ENCODE measurements at regions not wholly inside any gene's neighbourhood (a gene's known extent, or its start where the extent isn't known, plus 50 kb on each side); places are given as distances from the start of the nearest gene placed in this dataset.

- DNase-seq = no peak
Measured at GRCh38 chr12:78407722-78408121, 456.9 kb upstream of the SYT1 start.

DNA sequence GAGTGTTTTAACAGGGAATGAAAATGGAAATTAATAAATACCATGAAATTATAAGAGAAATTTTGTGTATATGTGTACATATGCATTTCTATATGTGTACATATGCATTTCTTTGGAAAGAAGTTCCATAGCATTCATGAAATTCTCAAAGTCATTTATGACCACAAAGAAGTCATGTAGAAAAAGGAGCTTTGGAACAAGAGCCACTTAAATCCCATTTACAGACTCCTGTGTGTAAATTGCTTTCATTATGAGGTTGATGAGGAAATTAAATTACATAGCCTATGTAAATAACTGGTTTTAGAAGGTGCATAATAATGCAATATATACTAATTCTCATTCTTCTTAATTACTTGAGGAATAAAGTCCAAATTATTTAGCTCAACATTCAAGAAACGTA is 450.5 kb upstream of the SYT1 start:
- DNase-seq = no peak

DNA sequence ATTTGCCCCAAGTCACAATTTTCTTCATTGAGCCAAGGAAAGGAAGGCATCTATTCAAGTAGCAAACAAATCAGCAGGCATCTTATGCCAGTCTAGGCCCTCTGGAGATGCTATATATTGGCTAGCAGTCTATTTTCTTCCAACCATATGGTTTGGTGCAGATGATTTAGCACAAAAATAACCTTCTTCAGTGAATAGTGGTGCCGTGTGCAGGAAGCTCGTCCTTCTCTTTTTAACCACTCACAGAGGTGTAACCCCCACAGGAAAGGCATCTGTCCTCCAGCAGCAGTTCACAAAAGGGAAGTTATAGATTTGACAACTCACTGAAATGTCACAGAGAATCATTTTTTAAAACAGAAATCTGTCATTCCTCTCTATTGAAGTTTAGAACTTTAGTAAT is 445.7 kb upstream of the SYT1 start:
- no peak for DNase-seq

DNA sequence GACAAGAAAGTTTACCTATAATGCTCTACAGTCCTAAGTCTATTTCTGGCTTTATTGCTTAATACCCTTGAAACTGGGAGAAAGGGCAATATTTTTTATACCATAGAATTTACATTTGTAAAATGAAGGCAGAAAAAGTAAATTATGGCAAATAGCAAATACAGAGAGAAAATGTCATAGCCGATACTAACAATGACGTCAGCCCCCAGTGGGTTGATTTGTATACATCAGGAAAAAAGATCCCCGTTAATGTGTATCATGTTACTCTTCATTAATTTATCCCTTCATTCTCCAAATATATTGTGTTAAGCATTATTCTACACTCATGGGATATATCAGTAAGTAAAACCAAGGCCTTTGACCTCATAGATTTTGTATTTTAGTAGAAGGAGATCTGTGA is 445.1 kb upstream of the SYT1 start:
- no peak for DNase-seq

- no peak for DNase-seq
Measured at GRCh38 chr12:78420991-78421390, 443.6 kb upstream of the SYT1 start.

GRCh38 chr12:78430551-78430950 is 434.0 kb upstream of the SYT1 start:
- no peak for DNase-seq

GRCh38 chr12:78431931-78432330 is 432.6 kb upstream of the SYT1 start:
- no peak for DNase-seq

DNA sequence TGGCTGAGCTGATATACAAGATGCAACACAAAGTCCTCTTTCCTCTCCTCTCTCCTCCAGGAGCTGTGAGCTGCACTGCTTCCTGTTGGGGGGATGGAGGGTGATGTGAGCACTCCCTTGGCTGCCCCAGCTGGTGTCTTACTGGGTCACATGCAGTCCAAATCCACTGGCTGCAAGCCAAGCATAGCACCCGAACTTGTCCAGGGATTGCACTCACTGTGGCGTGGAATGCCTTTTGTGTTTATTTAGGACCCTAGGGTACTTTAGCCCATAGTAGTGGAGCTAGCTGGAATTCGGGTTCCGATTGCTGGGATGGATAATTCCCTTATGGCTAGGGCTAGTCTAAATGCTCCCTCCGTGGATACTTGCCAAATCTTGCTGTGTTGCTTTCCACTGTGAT is 424.9 kb upstream of the SYT1 start:
- DNase-seq = no peak

- no peak for DNase-seq
Measured at GRCh38 chr12:78441737-78442453, 422.7 kb upstream of the SYT1 start.

GRCh38 chr12:78442454-78442801 is 422.1 kb upstream of the SYT1 start:
- DNase-seq = no peak

- DNase-seq = no peak
Measured at GRCh38 chr12:78446555-78446954, 418.0 kb upstream of the SYT1 start.

DNA sequence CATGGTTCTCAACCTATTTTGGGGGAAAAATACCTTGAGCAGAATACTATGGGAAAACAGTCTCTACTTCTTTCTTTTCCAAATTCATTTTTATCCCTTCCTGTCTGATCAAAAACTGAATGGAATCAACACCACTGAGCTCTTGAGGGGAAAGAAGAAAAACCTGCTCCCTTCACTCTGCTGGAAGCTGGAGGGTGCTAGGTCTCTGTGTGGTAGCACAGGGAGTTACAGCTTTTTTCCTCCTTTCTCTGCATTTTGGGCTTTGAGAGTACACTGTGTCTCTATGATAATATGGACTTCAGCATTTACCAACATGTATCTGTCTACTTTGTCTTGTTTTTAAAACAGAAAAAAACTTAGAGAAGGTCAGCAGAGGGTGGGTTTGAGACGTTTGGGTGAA is 417.2 kb upstream of the SYT1 start:
- no peak for DNase-seq

DNA sequence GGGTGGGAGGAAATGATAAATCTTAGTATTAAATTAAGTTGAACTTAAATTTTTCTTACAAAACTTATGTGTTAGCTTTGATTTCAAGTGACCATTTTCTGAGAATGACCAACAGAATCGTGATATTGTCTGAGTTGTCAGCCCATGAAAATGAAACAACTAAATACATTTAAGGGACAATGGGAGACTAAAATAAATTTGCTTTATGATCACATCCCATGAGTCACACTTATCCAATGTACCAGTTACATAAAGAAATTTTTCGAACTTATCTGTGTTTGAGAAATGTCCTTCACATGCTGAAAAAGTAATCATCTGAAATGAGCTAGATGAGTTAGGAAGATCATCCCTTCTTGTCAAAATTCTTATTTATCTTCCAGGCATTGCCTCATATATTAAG is 415.9 kb upstream of the SYT1 start:
- no peak for DNase-seq

- no peak for DNase-seq
Measured at GRCh38 chr12:78455991-78456390, 408.6 kb upstream of the SYT1 start.

DNA sequence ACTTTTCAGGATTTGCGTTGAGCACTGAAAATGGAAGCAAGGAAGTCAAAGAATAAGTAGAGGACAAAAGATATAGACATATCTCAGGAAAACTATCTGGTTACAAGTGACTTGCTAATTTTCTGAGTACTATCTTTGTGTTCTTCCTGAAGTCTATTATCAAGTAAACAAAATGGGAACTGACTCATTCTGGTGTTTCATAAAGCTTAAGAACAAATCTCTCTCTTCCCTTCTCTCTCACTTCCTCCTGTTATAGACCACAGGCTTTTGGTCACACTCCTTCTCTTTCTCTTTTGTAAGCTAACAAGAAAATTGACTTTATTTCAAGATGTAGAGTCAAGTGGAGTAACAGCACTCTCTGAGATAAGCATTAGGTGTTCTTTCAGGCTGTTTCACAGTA is 406.6 kb upstream of the SYT1 start:
- DNase-seq = no peak

DNA sequence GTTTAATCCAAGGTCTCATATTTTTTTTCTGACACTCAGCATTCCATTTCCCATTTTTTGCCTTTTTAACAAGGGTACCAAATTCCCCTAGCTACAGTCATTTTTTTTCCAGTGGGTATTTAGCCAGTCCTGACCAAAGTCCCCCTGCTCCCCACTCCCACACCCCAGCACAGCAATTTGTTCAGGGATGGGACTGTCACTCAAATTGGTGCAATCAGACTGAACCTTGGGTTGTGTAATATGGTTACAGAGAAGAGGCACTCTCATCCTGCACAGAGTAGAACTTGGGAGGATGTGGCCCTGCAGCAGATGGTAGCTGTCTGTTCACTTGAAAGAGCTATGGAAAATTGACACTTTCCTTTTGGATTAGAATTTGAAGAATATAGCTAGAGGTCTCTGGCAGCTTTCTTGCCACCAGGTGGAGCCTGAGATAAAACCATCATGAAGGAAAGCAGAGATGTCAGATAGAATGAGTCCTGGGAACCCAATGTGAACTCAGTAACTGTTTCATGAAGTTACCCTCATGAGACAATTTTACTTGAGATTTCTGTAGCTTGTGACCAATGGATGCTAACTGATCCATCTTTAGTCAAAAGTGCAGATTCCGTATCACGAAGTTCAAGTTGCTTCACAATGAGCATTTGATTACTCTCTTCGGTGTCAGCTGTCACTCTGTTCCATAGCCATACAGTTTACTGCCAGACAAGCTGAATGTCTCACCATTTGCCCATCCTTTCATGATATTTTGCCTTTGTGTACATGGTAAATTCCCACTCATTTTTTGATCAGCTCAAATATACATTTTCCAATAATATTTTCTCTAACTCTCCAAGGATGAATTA is 394.0 kb upstream of the SYT1 start:
- peak; percentile 51 for DNase-seq

DNA sequence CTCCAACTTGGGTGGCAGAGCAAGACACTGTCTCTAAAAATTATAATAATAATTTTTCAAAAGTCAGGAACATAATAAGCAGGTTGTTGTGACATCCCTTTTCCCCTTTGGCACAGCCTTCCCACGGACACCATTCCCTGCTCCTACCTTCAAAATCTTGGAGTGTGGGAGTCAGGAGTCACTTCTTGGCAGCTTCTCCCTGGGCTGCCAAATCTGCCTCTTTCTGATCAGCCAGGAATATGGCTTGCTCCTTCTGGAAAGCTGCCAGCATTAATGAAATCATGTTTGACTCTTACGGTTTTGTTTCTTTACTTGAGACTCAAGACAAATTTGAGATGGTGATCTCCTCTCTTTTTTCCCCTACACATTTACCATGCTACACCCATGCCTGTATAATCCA is 391.4 kb upstream of the SYT1 start:
- DNase-seq = no peak

DNA sequence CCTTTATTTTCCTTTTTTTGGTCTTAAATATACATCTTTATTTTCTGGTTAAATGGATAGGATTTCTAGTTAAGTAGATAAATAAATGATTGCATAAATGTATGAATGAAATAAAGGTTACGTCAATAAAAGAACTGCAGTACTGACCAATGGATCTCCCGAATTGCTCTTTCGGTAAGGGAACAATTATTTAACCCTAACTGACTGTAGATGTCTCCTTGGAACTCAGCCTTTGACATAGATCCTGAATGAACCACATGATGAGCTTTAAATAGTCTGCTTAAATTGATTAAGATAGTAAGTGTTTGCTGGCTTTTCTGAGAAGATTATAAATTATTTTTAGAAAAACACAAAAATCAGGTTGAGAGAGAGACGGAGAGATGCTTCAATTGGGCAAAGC is 391.0 kb upstream of the SYT1 start:
- DNase-seq = no peak

DNA sequence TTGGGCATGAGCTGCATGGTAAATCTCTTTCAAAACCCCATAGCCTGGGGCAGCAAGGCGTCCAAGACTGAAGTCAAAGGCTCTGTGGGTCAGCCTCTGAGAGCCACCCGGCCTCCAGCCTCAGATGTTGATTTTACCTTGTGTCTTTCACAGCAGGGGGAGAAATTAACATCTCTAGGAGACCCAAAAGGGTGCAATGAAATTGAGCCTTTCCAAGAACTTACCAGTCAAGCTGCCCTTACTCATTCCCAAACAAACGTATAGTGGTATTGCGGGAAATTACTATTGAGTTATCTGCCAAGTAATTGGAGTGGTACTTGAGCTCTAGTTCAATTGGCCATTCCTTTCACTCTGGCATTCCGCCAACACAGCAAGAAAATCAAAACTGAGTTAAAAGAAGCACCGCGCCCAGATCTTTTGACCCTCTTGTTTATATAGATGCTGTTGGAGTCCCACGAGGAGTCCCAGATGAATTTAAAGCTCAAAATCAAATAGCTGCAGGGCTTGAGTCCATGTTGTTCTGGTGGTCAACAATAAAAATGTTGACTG is 380.7 kb upstream of the SYT1 start:
- DNase-seq = no peak

GRCh38 chr12:78489990-78490389 is 374.6 kb upstream of the SYT1 start:
- DNase-seq = no peak

GRCh38 chr12:78490861-78491260 is 373.7 kb upstream of the SYT1 start:
- DNase-seq = no peak

GRCh38 chr12:78494911-78495310 is 369.7 kb upstream of the SYT1 start:
- DNase-seq = no peak

- DNase-seq = no peak
Measured at GRCh38 chr12:78501825-78502224, 362.7 kb upstream of the SYT1 start.

DNA sequence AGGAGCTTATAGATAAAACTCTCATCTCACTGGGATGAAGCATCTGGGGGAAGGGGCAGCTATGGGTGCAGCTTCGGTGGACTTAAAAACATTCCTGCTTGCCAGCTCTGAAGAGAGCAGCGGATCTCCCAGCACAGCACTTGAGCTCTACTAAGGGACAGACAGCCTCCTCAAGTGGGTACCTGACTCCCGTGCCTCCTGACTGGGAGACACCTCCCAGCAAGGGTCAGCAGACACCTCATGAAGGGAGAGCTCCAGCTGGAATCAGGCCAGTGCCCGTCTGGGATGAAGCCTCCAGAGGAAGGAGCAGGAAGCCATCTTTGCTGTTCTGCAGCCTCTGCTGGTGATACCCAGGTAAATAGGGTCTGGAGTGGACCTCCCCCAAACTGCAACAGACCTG is 345.2 kb upstream of the SYT1 start:
- no peak for DNase-seq

Measured in NCI-H1694 treated with DMSO at 0.1 percent for 48 hours (cell line).